MM.1S (cell line): ENCODE measurements at regions not wholly inside any gene's neighbourhood (a gene's known extent, or its start where the extent isn't known, plus 50 kb on each side); places are given as distances from the start of the nearest gene placed in this dataset.

Source experiments
- DNase-seq: peaks from one replicate; pipeline ENCODE4 v3.0.0-alpha.2; 2015
- H2AFZ ChIP-seq: fragments of 300-600 bp; sonication (generic); 2 replicates; pipeline ENCODE4 v1.6.0; 2016; ENCODE audit warnings: antibody characterized with exemption, low read length
- H3F3A ChIP-seq: fragments of 300-600 bp; sonication (generic); 2 replicates; pipeline ENCODE4 v1.6.1; 2016; ENCODE audit warnings: mild to moderate bottlenecking, antibody characterized with exemption, low read length, moderate library complexity, mixed read lengths; ENCODE audit not compliant: insufficient read depth
- H3K27ac ChIP-seq: fragments of 300-600 bp; sonication (generic); 2 replicates; pipeline ENCODE4 v1.5.1; 2016; ENCODE audit warnings: mild to moderate bottlenecking, low read length
- H3K27me3 ChIP-seq: fragments of 300-600 bp; sonication (generic); replicated peaks from 2 replicates; pipeline ENCODE4 v1.6.0; 2016; ENCODE audit warnings: low read length; ENCODE audit not compliant: insufficient read depth
- H3K36me3 ChIP-seq: fragments of 300-600 bp; sonication (generic); replicated peaks from 2 replicates; pipeline ENCODE4 v1.6.1; 2016; ENCODE audit warnings: mild to moderate bottlenecking, low read length, mixed read lengths; ENCODE audit not compliant: insufficient read depth
- H3K4me1 ChIP-seq: fragments of 300-600 bp; sonication (generic); 2 replicates; pipeline ENCODE4 v1.6.1; 2016; ENCODE audit warnings: low read length, mixed read lengths
- H3K4me2 ChIP-seq: fragments of 300-600 bp; sonication (generic); 2 replicates; pipeline ENCODE4 v1.6.0; 2016; ENCODE audit warnings: low read depth, low read length
- H3K4me3 ChIP-seq: fragments of 300-600 bp; sonication (generic); 2 replicates; pipeline ENCODE4 v1.5.1; 2016; ENCODE audit warnings: low read length, mixed read lengths
- H3K79me2 ChIP-seq: fragments of 300-600 bp; sonication (generic); 2 replicates; pipeline ENCODE4 v1.6.1; 2016; ENCODE audit warnings: mixed run types, low read length, mixed read lengths
- H3K9ac ChIP-seq: fragments of 300-600 bp; sonication (generic); 2 replicates; pipeline ENCODE4 v1.6.1; 2016; ENCODE audit warnings: low read length, mixed read lengths
- H3K9me2 ChIP-seq: fragments of 300-600 bp; sonication (generic); replicated peaks from 2 replicates; pipeline ENCODE4 v1.6.1; 2016; ENCODE audit warnings: mild to moderate bottlenecking, low read length, mixed read lengths; ENCODE audit not compliant: insufficient read depth
- H3K9me3 ChIP-seq: fragments of 300-600 bp; sonication (generic); replicated peaks from 2 replicates; pipeline ENCODE4 v1.6.1; 2016; ENCODE audit warnings: mild to moderate bottlenecking, low read length, mixed read lengths; ENCODE audit not compliant: insufficient read depth
- H4K20me1 ChIP-seq: fragments of 300-600 bp; sonication (generic); 2 replicates; pipeline ENCODE4 v1.6.1; 2016; ENCODE audit warnings: mild to moderate bottlenecking, low read length, moderate library complexity, mixed read lengths; ENCODE audit not compliant: insufficient read depth
- CTCF ChIP-seq: fragments of 300-600 bp; sonication (generic); IDR thresholded peaks from 2 replicates; pipeline ENCODE4 v1.5.1; 2016; ENCODE audit warnings: antibody characterized with exemption, low read length, mixed read lengths
- EZH2 ChIP-seq: fragments of 300-600 bp; sonication (generic); optimal IDR thresholded peaks from 2 replicates; pipeline ENCODE3; 2017; ENCODE audit warnings: low read depth, mild to moderate bottlenecking, antibody characterized with exemption, low read length, mixed read lengths
- EZH2phosphoT487 ChIP-seq: fragments of 300-600 bp; sonication (generic); IDR thresholded peaks from 2 replicates; pipeline ENCODE4 v1.6.1; 2018; ENCODE audit warnings: antibody characterized with exemption, low read length

- Histone ChIP-seq H3K9me3 (no peaks in the 10 kb centered on the region), H3K9me2 (no peaks in the 10 kb centered on the region), H3K27ac (no peak overlapping the region), H3K36me3 (no peaks in the 10 kb centered on the region), H3K79me2 (no peaks in the 10 kb centered on the region), H3F3A (no peaks in the 10 kb centered on the region), H3K27me3 (peaks cover 80% of the 10 kb centered on the region), H3K4me1 (no peaks in the 10 kb centered on the region), H4K20me1 (no peaks in the 10 kb centered on the region), H3K4me2 (no peak overlapping the region), H3K4me3 (no peak overlapping the region), H3K9ac (no peak overlapping the region), H2AFZ (no peak overlapping the region)
- no peak for DNase-seq
- no peak for TF ChIP-seq CTCF
Measured at GRCh38 chr1:2868571-2869195, 67.2 kb upstream of the TTC34 start.

GRCh38 chr1:2871246-2871815 lies 69.8 kb upstream of the TTC34 start:
- H3K36me3 ChIP-seq = no peaks in the 10 kb centered on the region
- TF ChIP-seq CTCF (no peak), EZH2 (no peak), EZH2phosphoT487 (no peak)
- no peaks in the 10 kb centered on the region for H3K79me2 ChIP-seq
- no peak for DNase-seq
- H3K4me2 ChIP-seq = no peak overlapping the region
- no peak overlapping the region for H3K9ac ChIP-seq
- H4K20me1 ChIP-seq = no peaks in the 10 kb centered on the region
- no peak overlapping the region for H2AFZ ChIP-seq
- no peaks in the 10 kb centered on the region for H3F3A ChIP-seq
- H3K27me3 ChIP-seq = peaks cover 80% of the 10 kb centered on the region
- H3K4me3 ChIP-seq = no peak overlapping the region
- no peaks in the 10 kb centered on the region for H3K9me3 ChIP-seq
- no peaks in the 10 kb centered on the region for H3K4me1 ChIP-seq
- H3K27ac ChIP-seq = no peak overlapping the region
- H3K9me2 ChIP-seq = no peaks in the 10 kb centered on the region

- no peak overlapping the region for H2AFZ ChIP-seq
- no peak overlapping the region for H3K4me3 ChIP-seq
- no peaks in the 10 kb centered on the region for H3K9me2 ChIP-seq
- no peaks in the 10 kb centered on the region for H3K79me2 ChIP-seq
- no peak for DNase-seq
- H3F3A ChIP-seq = no peaks in the 10 kb centered on the region
- H3K27me3 ChIP-seq = peaks cover 84% of the 10 kb centered on the region
- TF ChIP-seq EZH2phosphoT487 (no peak), CTCF (no peak), EZH2 (no peak)
- H3K27ac ChIP-seq = no peak overlapping the region
- H4K20me1 ChIP-seq = no peaks in the 10 kb centered on the region
- H3K9me3 ChIP-seq = no peaks in the 10 kb centered on the region
- no peaks in the 10 kb centered on the region for H3K4me1 ChIP-seq
- H3K9ac ChIP-seq = no peak overlapping the region
- H3K4me2 ChIP-seq = no peak overlapping the region
- no peaks in the 10 kb centered on the region for H3K36me3 ChIP-seq
Measured at GRCh38 chr1:2874207-2874606, 72.7 kb upstream of the TTC34 start.
